HG02798 (cell line): ENCODE measurements at regions not wholly inside any gene's neighbourhood (a gene's known extent, or its start where the extent isn't known, plus 50 kb on each side); places are given as distances from the start of the nearest gene placed in this dataset.
"Not testable (repeated sequence)": the region's sequence is repeated elsewhere in the genome, so short reads cannot be mapped to it uniquely, and the experiment has no call there.

Source experiments
- ATAC-seq: cut with Tn5 transposase; IDR thresholded peaks from one replicate; pipeline ENCODE4 v1.9.1; 2021; ENCODE audit warnings: mild to moderate bottlenecking; ENCODE audit not compliant: unreplicated experiment, poor library complexity

DNA sequence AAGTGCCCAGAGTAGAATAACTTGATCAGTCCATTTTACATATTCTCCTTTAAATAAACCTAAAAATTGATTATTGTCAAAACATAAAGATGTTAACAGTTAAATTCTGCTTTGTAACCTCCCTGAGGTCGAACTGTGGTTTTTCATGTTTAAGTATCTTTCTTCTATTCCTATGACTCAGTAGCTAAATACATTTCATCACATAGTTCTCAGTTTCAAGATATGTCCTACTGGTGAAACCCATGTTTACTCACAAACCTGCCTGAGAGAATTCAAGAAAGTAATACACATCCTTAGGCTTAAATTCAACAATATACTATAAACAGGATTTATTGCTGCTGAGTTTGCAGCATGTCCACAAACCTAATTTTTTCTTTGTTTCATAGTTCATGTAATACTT lies 692.9 kb downstream of the ZPLD1 start:
- peak; percentile 90 for ATAC-seq

DNA sequence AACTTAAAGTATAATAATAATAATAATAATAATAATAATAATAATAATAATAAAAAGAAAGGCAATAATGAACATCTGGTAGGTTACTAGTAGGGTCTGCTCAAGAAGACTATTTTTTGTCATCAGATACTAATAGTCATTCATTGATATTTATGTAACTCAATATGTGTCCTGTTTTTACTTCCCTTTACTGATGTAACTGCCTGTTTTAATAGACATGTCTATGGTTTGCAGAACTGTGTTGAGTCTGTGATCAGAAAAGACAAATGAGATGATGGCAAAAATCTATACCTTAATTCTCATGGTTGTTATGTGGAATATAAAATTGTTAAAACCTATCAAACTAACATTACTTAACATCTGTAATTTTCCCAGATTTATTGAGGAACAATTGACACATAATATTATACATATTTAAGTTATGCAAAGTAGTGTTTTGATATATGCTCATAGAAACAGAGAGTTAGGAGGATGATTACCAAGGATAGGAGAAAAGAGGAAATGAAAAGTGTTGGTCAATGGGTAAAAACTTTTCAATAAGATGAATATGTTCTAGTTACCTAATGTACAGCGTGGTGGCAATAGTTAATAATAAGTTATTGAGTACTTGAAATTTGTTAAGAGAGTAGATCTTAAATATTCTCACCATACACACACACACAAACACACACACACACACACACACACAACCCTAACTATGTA lies 699.4 kb downstream of the ZPLD1 start:
- ATAC-seq: peak; percentile 74

DNA sequence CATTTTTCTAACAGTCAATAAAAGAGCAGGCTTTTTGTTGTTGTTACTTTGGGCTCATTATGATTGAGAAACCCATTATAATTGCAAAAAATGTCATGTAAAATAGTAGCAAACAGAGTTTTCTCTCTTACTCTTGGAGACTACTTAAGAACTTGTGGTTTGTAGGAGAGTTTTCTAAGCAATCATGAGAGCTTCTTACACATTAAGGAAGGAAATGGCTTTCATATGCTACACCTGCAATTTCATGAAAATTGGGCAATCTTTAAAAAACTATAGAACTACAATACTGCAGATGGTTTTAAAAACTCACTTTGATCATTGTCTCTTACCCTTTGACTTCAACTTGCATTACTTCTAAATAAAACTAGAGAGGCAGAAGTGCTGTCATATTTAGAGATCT lies 701.8 kb downstream of the ZPLD1 start:
- no peak for ATAC-seq

DNA sequence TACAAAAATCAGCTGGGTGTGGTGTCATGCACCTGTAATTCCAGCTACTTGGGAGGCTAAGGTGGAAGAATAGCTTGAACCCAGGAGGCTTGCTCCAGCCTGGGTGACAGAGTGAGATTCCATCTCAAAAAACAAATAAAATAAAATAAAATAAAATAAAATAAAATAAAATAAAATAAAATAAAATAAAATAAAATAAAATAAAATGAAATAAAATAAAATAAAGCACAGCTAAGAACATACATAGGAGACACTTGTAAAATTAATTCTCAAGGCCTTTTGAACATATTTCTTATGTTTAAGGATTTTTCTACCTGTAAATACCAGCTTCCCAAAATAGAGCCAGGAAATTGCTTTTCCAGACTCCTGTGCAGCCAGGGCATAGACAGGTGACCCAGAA lies 703.0 kb downstream of the ZPLD1 start:
- no peak for ATAC-seq

DNA sequence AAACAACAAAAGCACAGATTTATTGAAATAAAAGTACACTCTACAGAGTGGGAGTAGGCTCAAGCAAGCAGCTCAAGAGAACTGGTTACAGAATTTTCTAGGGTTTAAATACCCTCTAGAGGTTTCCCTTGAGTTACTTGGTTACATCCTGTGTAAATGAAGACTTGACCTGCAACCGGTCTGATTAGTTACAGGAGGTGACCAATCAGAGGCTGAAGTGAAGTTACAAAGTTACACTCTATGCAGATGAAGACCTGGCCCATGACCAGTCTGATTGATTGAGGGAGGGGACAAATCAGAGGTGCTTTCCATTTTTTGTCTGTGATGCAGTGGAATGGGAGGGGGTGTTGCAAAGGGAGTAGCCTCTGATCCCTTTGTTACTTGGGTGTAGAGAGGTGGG lies 723.4 kb downstream of the ZPLD1 start:
- no peak for ATAC-seq

DNA sequence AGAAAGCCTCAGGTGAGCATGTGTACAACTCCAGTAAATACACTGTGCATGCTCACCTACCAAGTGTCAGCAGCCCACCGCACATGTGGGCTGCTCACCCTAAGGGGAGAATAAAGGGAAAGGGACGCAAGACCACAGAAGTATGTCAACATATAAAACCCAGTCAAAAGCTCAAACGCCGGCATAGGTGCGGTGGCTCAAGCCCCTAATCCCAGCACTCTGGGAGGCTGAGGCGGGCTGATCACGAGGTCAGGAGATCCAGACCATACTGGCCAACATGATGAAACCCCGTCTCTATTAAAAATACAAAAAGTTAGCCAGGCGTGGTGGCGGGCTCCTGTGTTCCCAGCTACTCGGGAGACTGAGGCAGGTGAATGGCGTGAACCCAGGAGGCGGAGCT lies 732.1 kb downstream of the ZPLD1 start:
- no peak for ATAC-seq

DNA sequence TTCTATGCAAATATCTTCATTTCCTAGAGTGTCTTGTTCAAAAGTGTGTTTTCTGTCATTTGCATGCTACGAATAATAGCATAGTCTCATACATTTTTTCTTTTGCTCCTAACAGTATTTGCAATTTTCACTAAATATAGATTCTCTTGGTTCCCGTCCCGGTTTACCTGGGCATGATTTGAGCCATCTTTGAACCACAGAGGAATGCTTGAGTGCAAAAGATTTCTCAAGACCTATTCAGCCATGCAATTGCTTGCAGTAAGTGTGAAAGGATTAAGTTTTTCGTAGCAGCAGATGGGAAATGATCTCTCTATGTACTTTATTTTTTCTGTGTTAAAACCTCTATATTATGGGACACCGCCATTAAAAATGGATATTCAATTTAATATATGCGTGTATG lies 733.0 kb downstream of the ZPLD1 start:
- no peak for ATAC-seq

DNA sequence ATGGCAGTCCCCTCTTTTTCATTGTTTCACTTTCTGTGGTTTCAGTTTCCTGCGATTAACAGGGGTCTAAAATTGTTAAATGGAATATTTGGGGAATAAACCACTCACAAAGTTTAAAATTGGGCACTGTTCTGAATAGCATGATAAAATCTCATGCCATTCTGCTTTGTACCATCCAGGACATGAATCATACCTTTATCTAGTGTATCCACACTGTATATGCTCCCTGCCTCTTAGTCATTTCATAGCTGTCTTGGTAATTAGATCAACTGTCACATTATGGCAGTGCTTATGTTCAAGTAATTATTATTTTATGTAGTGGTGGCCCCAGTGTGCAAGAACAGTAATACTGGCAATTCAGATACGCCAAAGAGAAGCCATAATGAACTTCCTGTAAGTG lies 734.5 kb downstream of the ZPLD1 start:
- no peak for ATAC-seq

DNA sequence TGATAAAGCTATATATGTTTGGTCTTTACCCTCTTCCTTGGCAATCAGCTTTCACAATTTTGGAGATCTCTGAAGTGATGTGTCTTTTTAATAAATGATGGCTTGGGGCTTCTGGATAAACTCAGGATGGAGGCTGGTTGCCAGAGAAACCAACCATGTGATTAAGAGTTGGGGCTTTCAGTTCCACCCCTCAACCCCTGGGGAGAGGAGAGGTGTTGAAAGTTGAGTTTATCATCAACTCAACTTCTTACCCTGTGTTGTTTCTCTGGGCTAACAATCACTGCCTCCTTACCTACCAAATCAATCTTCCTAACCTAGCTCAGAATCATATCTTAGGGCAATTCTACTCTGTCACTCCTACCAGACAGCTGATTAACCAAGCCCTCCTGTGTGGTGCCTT lies 735.8 kb downstream of the ZPLD1 start:
- ATAC-seq: peak; percentile 50

DNA sequence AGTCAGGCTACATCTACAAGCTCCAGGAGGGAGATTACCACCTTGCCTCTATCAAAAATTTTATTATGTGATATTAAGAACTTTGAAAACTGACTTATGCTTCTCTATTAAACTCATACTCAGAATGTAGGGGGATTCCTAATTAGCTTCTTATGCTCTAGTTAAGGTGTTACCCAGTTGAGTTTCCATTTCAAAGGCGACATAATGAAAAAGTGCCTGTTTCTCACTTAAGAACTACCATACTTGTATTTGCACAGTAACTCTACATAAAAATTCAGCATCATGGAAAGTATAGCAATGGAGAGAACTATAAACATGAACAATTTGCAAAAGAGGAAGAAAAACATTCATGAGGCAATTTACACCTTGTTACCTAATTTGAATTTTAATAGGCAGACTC lies 739.1 kb downstream of the ZPLD1 start:
- no peak for ATAC-seq

DNA sequence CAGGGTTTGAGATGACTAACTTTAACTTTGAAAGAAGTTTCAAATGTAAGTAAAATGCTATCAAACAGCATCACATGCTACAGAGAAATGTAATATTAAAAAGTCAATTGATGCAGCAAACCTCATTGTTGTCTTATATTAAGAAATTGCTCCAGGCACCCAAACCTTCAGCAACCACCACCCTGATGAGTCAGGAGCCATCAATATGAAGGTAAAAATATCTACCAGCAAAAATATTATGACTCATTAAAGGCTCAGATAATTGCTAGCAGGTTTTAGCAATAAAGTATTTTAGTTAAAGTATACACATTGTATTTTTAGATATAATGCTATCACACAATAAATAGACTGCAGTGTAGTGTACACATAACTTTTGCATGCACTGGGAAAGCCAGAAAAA lies 746.3 kb downstream of the ZPLD1 start:
- ATAC-seq: no peak

DNA sequence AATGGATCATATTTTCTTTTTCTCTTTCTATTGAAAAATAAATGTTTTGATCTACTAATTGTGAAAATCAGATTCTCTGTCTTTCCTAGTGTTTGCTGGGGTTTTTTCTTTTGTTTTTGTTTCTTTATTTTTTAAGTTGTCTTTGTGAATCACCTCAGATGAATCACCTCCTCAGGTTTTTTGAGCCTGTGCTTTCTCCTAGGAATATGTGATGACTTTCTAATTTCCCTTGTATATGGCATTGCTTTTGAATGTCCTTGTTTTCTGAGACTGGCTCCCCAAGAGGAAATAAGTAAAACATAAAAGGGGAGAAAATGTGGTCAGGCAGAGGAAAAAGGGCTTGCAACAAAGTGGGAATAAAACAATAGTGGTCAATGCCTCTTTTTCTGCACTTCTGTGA lies 750.0 kb downstream of the ZPLD1 start:
- ATAC-seq: no peak

DNA sequence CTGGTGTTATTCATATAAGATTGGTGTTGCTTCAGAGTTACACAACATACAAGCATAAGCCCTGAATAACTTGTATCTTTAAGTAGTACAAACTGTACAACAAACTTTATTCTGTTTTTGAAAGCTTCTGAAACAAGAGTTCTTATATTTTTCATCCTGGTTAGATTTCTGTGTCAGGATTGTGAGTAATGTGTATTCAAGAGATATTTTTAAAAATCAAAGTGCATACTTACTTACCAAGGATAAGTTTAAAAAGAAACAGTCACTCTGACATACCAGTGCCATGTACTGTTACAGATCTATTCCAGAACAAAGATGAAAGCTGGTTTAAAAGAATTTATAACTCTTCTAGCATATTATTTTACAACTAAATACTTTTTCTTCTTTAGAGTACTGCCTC lies 755.1 kb downstream of the ZPLD1 start:
- ATAC-seq: no peak

DNA sequence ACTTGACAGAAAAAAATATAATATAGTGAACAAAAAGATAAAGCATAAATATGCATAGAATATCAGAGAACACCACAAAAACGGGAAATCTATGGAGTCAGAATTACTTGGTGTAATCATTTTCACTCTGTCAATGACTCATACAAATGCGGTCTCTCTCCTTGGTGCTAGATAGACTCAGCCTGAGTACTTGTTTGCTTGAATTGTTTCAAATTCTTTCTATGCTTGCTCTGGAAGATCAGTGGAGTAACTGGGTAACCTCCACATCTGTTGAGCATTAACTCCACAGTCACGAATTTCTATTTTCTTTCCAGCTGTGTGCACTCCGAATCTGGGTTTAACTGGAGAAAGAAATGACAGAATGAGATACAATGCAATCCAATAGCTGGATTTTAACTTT lies 760.4 kb downstream of the ZPLD1 start:
- ATAC-seq: no peak

DNA sequence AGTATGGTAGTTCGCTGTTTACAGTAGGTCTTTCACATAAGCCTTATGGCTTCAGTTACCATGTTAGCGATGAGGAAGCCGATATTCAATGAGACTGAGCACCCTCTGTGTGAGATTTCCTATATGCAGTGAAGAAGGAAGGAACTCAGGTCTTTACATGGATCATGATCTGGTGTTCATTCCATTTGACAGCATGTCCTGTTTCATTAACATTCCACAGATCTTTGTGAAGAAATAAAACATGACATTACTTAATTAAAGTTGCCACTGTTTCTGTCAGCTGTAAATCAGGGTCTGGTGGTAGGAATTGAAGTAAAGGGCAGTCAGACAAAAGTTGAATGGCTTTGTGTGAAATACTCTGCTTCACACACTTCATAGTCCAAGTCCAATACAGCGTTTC lies 768.6 kb downstream of the ZPLD1 start:
- no peak for ATAC-seq

DNA sequence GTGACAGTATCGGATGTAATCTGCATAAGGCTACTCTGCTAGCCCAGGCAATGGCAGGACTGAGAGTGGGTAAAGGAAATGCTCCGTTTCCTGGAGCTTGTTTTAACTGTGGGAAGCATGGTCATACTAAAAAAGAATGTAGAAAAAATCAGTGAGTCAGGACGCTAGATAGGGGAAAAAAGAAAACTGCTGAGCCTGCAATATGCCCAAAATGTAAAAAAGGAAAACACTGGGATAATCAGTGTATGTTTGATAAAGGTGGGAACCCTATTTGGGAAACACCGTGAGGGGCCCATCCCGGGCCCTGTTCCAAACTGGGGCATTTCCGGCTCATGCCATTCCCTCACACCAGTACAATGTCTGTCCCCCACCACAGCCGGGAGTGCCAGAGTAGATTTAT lies 775.8 kb downstream of the ZPLD1 start:
- no peak for ATAC-seq

DNA sequence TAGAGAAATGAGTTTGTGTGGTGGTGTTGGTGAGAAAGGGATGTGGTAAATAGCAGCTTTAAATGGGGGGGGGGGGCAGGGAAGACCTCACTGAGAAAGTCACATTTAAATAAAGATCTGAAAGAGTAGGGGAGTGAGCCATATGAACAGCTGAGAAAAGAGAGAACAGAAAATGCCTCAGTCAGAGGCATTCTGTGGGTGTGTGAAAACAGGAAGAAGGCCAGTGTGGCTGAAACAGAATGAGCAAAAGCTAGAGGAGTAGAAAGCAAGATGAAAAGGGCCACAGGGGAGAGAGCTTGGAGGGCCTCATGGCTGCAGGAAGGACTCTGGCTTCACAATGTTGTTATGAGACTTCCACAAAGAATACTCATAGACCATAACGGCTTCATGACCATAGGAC lies 783.3 kb downstream of the ZPLD1 start:
- ATAC-seq: peak; percentile 100

DNA sequence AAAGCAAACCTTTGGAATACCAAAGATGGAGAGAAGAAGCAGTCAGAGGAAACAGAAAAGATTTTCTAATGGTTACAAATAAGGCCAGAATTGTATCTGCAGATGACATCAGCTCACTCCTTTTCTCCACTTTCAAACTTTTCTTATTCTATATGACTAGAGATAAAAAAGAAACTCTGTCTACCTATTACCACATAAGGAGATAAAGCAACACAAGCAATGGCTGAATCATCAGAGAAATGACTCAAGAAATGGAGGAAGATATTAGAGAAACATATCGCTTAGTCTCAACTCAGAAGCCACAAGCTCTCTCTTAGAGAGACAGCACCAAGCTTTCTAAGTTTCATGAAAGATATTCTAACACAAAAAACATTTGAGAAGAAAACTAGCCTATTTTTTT lies 784.0 kb downstream of the ZPLD1 start:
- no peak for ATAC-seq

DNA sequence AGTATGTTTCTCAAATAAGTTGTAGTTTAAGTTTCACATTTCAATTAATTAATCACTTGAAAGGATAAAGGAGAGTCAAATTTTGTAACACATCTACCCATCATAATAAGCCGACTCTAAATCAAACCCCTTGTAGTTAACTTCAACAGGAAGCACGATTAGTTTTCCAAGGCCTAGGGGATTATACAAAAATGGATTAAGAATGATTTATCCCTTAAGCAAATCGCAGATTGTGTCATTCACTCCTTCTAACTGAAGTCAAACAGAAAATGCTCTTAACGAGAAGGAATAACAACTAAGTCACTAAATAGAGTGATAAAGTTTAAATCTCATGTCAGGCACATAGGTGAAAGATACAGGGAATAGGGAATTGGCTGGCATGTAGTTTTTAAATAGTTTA lies 792.8 kb downstream of the ZPLD1 start:
- no peak for ATAC-seq

DNA sequence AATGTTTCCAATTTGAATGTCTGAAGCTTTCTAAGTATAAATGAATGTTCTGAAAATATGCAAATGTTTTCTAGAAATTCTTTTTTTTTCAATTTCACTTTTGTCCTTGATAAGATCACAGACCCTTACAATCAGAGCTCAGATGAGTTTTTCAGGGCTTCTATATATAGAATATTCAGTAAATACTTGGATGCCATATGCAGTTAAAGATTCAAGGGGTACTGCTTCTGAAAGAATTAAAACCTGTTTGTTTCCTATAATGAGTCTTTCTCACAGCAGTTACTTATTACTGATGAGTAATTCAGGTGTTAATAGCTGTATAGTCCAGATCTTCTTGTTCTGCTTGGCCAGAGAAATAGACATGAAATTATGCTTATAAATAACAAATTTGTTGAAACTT lies 812.6 kb downstream of the ZPLD1 start:
- ATAC-seq: no peak

DNA sequence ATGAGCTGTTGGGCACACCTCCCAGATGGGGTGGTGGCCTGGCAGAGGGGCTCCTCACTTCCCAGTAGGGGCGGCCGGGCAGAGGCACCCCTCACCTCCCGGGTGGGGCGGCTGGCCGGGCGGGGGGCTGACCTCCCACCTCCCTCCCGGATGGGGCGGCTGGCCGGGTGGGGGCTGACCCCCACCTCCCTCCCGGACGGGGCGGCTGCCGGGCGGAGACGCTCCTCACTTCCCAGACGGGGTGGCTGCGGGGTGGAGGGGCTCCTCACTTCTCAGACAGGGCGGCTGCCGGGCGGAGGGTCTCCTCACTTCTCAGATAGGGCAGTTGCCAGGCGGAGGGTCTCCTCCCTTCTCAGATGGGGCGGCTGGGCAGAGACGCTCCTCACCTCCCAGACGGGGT lies 820.0 kb downstream of the ZPLD1 start:
- not testable (repeated sequence) for ATAC-seq

DNA sequence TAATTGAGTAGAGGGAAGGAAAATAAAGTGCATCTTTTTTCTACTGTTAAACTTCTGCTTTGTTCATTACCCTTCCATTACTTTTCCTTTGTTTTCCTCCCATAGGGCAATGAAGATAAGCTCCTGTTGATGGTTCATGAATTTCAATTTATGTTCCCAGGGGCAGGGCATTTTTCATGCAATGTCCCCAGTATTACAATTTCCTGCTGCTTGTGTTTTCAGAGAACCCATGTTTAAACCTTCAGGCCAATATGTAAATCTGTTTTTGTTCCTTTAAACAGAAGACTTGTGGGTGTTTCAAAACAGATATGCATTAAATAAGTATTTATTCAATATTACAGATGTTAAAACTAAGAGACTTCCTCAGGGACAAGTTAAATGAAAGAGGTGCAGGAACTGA lies 834.5 kb downstream of the ZPLD1 start:
- ATAC-seq: no peak

DNA sequence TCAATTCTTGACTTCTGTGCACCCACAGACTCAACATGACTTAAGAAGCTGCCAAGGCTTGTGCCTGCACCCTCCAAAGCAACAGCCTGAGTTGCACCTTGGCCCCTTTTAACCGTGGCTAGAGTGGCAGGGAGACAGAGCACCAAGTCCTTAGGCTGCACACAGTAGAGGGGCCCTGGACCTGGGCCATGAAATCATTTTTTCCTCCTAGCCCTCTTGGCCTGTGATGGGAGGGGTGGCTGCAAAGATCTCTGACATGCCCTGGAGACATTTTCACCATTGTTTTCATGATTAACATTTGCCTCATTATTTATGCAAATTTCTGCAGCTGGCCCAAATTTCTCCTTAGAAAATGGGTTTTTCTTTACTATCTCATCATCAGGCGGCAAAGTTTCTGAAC lies 836.8 kb downstream of the ZPLD1 start:
- ATAC-seq: no peak
